ENCODE measurements at regions not wholly inside any gene's neighbourhood (a gene's known extent, or its start where the extent isn't known, plus 50 kb on each side); places are given as distances from the start of the nearest gene placed in this dataset.

GRCh38 chr14:96730386-96730785 is 66.8 kb upstream of the VRK1 start:
- DNase-seq: no peak

GRCh38 chr14:96734076-96734622 is 63.0 kb upstream of the VRK1 start:
- DNase-seq: no peak

- DNase-seq: no peak
These were observed 61.7 kb upstream of the VRK1 start for GRCh38 chr14:96735526-96735925.

- no peak for DNase-seq
These were observed 60.7 kb upstream of the VRK1 start for GRCh38 chr14:96736439-96736838.

- DNase-seq: peak; percentile 14
These were observed 59.3 kb upstream of the VRK1 start for GRCh38 chr14:96737881-96738280.

GRCh38 chr14:96739200-96739910 is 57.8 kb upstream of the VRK1 start:
- DNase-seq: no peak

- peak; percentile 4 for DNase-seq
These were observed 55.8 kb upstream of the VRK1 start for GRCh38 chr14:96741151-96741977.

- DNase-seq: peak; percentile 48
These were observed 52.9 kb upstream of the VRK1 start for GRCh38 chr14:96744262-96744661.

GRCh38 chr14:96745500-96746051 is 51.6 kb upstream of the VRK1 start:
- DNase-seq: no peak

- no peak for DNase-seq
These were observed 51.1 kb upstream of the VRK1 start for GRCh38 chr14:96746101-96746500.

- no peak for DNase-seq
These were observed 50.2 kb upstream of the VRK1 start for GRCh38 chr14:96747006-96747405.

All from MV-4-11 (cell line).